Gastrocnemius medialis (tissue), 4 donors: ENCODE measurements at regions not wholly inside any gene's neighbourhood (a gene's known extent, or its start where the extent isn't known, plus 50 kb on each side); places are given as distances from the start of the nearest gene placed in this dataset.

Source experiments
- CTCF ChIP-seq, 5 experiments: fragments of 450-650 bp in 3 of 5; fragments of 200-600 bp in 2 of 5; sonication (generic) in 2 of 5; IDR thresholded peaks in 4 of 5; conservative IDR thresholded peaks in 1 of 5; 1 replicate in 4 of 5; 2 replicates in 1 of 5; pipeline ENCODE4 v1.5.1; 2016 to 2019; ENCODE audit warnings: antibody characterized with exemption in 5 of 5, mild to moderate bottlenecking in 3 of 5, moderate library complexity in 3 of 5
- POLR2A ChIP-seq, 2 donors: fragments of 450-650 bp; IDR thresholded peaks; one replicate each; pipeline ENCODE4 v1.6.1; 2017; ENCODE audit warnings: antibody characterized with exemption in 2 of 2, mild to moderate bottlenecking in 2 of 2, moderate library complexity in 2 of 2

- TF ChIP-seq CTCF (IDR thresholded peaks at IDR 0.05 in 4 of 5, conservative IDR thresholded peaks at IDR 0.05 in 1 of 5), result no peak
- no peak for TF ChIP-seq POLR2A (IDR thresholded peaks at IDR 0.05)
Observed at GRCh38 chr3:35929158-35929557, 289.8 kb downstream of the ARPP21 start.
